Natural killer cell (primary cell): ENCODE measurements at regions not wholly inside any gene's neighbourhood (a gene's known extent, or its start where the extent isn't known, plus 50 kb on each side); places are given as distances from the start of the nearest gene placed in this dataset.

Experiments
- ATAC-seq, 3 donors: fragments of 150-1000 bp in 2 of 3; fragments of 200-7000 bp in 1 of 3; cut with Tn5 transposase; 1 replicate in 1 of 3; 2 replicates in 2 of 3; pipeline ENCODE4 v1.10.0; 2021; ENCODE audit warnings: mild to moderate bottlenecking in 2 of 3, moderate library complexity in 2 of 3
- DNase-seq, 2 donors: peaks; one replicate each; pipeline versions ENCODE4 v3.0.0 to v3.0.0-alpha.2; 2013 to 2021; ENCODE audit warnings: mixed read lengths in 1 of 2
- H3K27ac ChIP-seq: one replicate; pipeline ENCODE4 v1.5.1; 2013; ENCODE audit warnings: mild to moderate bottlenecking, low read length
- H3K27me3 ChIP-seq: one replicate; pipeline ENCODE4 v1.6.1; 2013; ENCODE audit warnings: low read length; ENCODE audit not compliant: control insufficient read depth, insufficient read depth
- H3K36me3 ChIP-seq: one replicate; pipeline ENCODE4 v1.6.1; 2013; ENCODE audit warnings: low read length; ENCODE audit not compliant: control insufficient read depth, insufficient read depth
- H3K4me1 ChIP-seq: one replicate; pipeline ENCODE4 v1.6.1; 2013; ENCODE audit warnings: low read length; ENCODE audit not compliant: control insufficient read depth, insufficient read depth
- H3K4me3 ChIP-seq: one replicate; pipeline ENCODE4 v1.5.1; 2013; ENCODE audit warnings: low read length
- H3K9me3 ChIP-seq: one replicate; pipeline ENCODE4 v1.6.1; 2013; ENCODE audit warnings: low read length; ENCODE audit not compliant: control insufficient read depth, insufficient read depth
- H3K27ac Mint-ChIP-seq, 2 donors: one replicate each; pipeline ENCODE4 v1.8.0; 2022; ENCODE audit warnings: mild to moderate bottlenecking in 2 of 2, mixed read lengths in 2 of 2, moderate library complexity in 1 of 2
- H3K27me3 Mint-ChIP-seq, 2 donors: one replicate each; pipeline ENCODE4 v1.8.0; 2022; ENCODE audit warnings: low read depth in 2 of 2, mixed read lengths in 2 of 2
- H3K36me3 Mint-ChIP-seq: one replicate; pipeline ENCODE4 v1.8.0; 2022; ENCODE audit warnings: mixed read lengths
- H3K4me1 Mint-ChIP-seq, 2 donors: one replicate each; pipeline ENCODE4 v1.8.0; 2022; ENCODE audit warnings: mixed read lengths in 2 of 2
- H3K4me3 Mint-ChIP-seq: one replicate; pipeline ENCODE4 v1.8.0; 2022; ENCODE audit warnings: mild to moderate bottlenecking, moderate library complexity, mixed read lengths
- H3K9me3 Mint-ChIP-seq, 2 donors: one replicate each; pipeline ENCODE4 v1.8.0; 2022; ENCODE audit warnings: mixed read lengths in 2 of 2
- CTCF ChIP-seq: fragments of 200-600 bp; IDR thresholded peaks from one replicate; pipeline ENCODE4 v1.8.0; 2022; ENCODE audit warnings: antibody characterized with exemption
- WGBS: methylation state at CpG from one replicate; pipeline ENCODE4 v1.1.7; 2013; ENCODE audit warnings: missing lambda C conversion rate; ENCODE audit not compliant: insufficient coverage; 5-methylcytosine and 5-hydroxymethylcytosine counted together
- intact Hi-C: fragments of 100-400 bp; cut with micrococcal nuclease; formaldehyde crosslinking; loops from one replicate; pipeline ENCODE4 v1.14.2; 2022

- H3K36me3 ChIP-seq: no peaks in the 10 kb centered on the region
- intact Hi-C loops: no loop called here
- ATAC-seq: no peak
- DNase-seq: no peak
- no peak overlapping the region for H3K4me3 Mint-ChIP-seq
- H3K27me3 ChIP-seq: no peaks in the 10 kb centered on the region
- H3K4me1 Mint-ChIP-seq: no peaks in the 10 kb centered on the region
- no peaks in the 10 kb centered on the region for H3K36me3 Mint-ChIP-seq
- H3K27me3 Mint-ChIP-seq: peaks cover 9 to 10% of the 10 kb centered on the region in 2 donors
- no peaks in the 10 kb centered on the region for H3K9me3 Mint-ChIP-seq
- peaks cover 10% of the 10 kb centered on the region for H3K9me3 ChIP-seq
- no peak overlapping the region for H3K27ac Mint-ChIP-seq
- 90% methylated on average over 5 of the region's 6 CpGs for WGBS
- TF ChIP-seq CTCF: no peak
- H3K4me3 ChIP-seq: no peak overlapping the region
- H3K4me1 ChIP-seq: no peaks in the 10 kb centered on the region
- no peak overlapping the region for H3K27ac ChIP-seq
Observed at GRCh38 chr12:113659015-113659414, 187.3 kb upstream of the LHX5 start.

- no peak overlapping the region for H3K4me3 ChIP-seq
- H3K27ac ChIP-seq: no peak overlapping the region
- DNase-seq (no peak), ATAC-seq (no peak)
- TF ChIP-seq CTCF: no peak
- H3K4me3 Mint-ChIP-seq: no peak overlapping the region
- 21% methylated on average over 1 of the region's 1 CpG for WGBS
- H3K27me3 ChIP-seq: no peaks in the 10 kb centered on the region
- H3K4me1 Mint-ChIP-seq: no peaks in the 10 kb centered on the region
- H3K27ac Mint-ChIP-seq: no peak overlapping the region
- no peaks in the 10 kb centered on the region for H3K4me1 ChIP-seq
- intact Hi-C loops: no loop called here
- H3K9me3 Mint-ChIP-seq: no peaks in the 10 kb centered on the region
- no peaks in the 10 kb centered on the region for H3K36me3 Mint-ChIP-seq
- peaks cover 10% of the 10 kb centered on the region for H3K9me3 ChIP-seq
- peaks cover 5 to 15% of the 10 kb centered on the region in 2 donors for H3K27me3 Mint-ChIP-seq
- no peaks in the 10 kb centered on the region for H3K36me3 ChIP-seq
Observed at GRCh38 chr12:113658006-113658655, 186.5 kb upstream of the LHX5 start.

- DNase-seq (no peak), ATAC-seq (no peak)
- no peak for TF ChIP-seq CTCF
- no peaks in the 10 kb centered on the region for H3K4me1 ChIP-seq
- no peak overlapping the region for H3K4me3 Mint-ChIP-seq
- H3K36me3 ChIP-seq: no peaks in the 10 kb centered on the region
- no peaks in the 10 kb centered on the region for H3K27me3 ChIP-seq
- no peaks in the 10 kb centered on the region for H3K4me1 Mint-ChIP-seq
- WGBS: 43% methylated on average over 3 of the region's 4 CpGs
- H3K27ac ChIP-seq: no peak overlapping the region
- H3K27me3 Mint-ChIP-seq: peaks cover 6 to 9% of the 10 kb centered on the region in 2 donors
- H3K9me3 Mint-ChIP-seq: no peaks in the 10 kb centered on the region
- no peak overlapping the region for H3K27ac Mint-ChIP-seq
- H3K36me3 Mint-ChIP-seq: no peaks in the 10 kb centered on the region
- intact Hi-C loops: no loop called here
- no peak overlapping the region for H3K4me3 ChIP-seq
- peaks cover 10% of the 10 kb centered on the region for H3K9me3 ChIP-seq
Observed at GRCh38 chr12:113655919-113656318, 184.2 kb upstream of the LHX5 start.

- intact Hi-C loops: no loop called here
- TF ChIP-seq CTCF: no peak
- H3K4me1 Mint-ChIP-seq: no peaks in the 10 kb centered on the region
- H3K4me3 ChIP-seq: no peak overlapping the region
- ATAC-seq (no peak), DNase-seq (no peak)
- H3K9me3 Mint-ChIP-seq: no peaks in the 10 kb centered on the region
- no peak overlapping the region for H3K27ac ChIP-seq
- H3K27ac Mint-ChIP-seq: no peak overlapping the region
- no peaks in the 10 kb centered on the region for H3K4me1 ChIP-seq
- peaks cover 7 to 13% of the 10 kb centered on the region in 2 donors for H3K27me3 Mint-ChIP-seq
- H3K27me3 ChIP-seq: no peaks in the 10 kb centered on the region
- 88% methylated on average over 3 of the region's 3 CpGs for WGBS
- peaks cover 10% of the 10 kb centered on the region for H3K9me3 ChIP-seq
- H3K36me3 Mint-ChIP-seq: no peaks in the 10 kb centered on the region
- no peaks in the 10 kb centered on the region for H3K36me3 ChIP-seq
- no peak overlapping the region for H3K4me3 Mint-ChIP-seq
Observed at GRCh38 chr12:113655479-113655878, 183.8 kb upstream of the LHX5 start.
